GM18951 (cell line): ENCODE measurements at regions not wholly inside any gene's neighbourhood (a gene's known extent, or its start where the extent isn't known, plus 50 kb on each side); places are given as distances from the start of the nearest gene placed in this dataset.

Experiments
- POLR2A ChIP-seq: IDR thresholded peaks from 4 replicates; pipeline ENCODE4 v1.6.1; 2011; ENCODE audit warnings: mild to moderate bottlenecking; ENCODE audit not compliant: insufficient read length, insufficient read depth; ENCODE audit errors: extremely low read depth
- in situ Hi-C: fragments of 300-500 bp; cut with MboI; formaldehyde crosslinking; loops from one replicate; pipeline ENCODE4 v1.12.0; 2022; ENCODE audit warnings: low sequenced_read_pairs, mixed read lengths, inconsistent platforms; ENCODE audit not compliant: unreplicated experiment

DNA sequence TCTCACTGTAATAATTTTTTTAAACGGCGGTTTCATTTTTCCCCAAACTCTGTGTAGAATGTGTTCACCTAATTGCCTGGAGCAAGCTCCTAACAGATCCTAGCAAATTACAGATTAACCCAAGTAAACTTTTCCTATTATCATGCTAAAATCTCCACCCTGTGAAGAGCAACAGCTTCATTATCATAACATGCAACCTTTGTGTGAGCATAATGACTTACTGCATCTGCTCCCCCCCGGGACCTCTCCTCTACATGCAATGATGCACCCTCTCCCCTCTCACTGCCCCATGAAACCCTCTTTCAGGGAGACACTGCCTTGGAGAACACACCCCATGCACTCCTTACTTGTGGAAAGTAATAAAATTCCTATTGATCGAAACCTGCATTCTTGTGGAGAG is 717.0 kb upstream of the TMPRSS15 start:
- no peak for TF ChIP-seq POLR2A
- in situ Hi-C loops: no loop called here

DNA sequence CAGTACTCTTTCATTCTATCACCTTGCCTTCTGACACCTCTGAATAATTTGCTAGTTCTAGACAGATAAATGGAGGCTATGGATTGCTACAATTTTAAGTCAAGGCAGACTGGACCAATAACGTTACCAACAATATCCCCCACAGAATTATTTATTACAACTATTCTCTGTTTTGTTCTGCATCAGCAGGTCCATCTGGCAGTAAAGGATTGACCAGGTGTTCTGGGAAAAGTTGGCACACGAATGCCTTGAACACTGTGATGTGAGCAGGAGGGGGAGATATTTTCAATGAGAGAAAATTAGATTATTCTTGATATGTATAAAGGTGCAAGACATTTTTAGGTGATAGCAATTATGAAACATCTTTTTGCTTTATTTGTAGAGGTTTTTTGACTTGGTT is 718.8 kb upstream of the TMPRSS15 start:
- no peak for TF ChIP-seq POLR2A
- in situ Hi-C loops: no loop called here

- in situ Hi-C loops: no loop called here
- TF ChIP-seq POLR2A: no peak
These were observed 719.5 kb upstream of the TMPRSS15 start for GRCh38 chr21:19123053-19123452.

GRCh38 chr21:19123525-19123924 is 719.9 kb upstream of the TMPRSS15 start:
- in situ Hi-C loops: no loop called here
- TF ChIP-seq POLR2A: no peak

DNA sequence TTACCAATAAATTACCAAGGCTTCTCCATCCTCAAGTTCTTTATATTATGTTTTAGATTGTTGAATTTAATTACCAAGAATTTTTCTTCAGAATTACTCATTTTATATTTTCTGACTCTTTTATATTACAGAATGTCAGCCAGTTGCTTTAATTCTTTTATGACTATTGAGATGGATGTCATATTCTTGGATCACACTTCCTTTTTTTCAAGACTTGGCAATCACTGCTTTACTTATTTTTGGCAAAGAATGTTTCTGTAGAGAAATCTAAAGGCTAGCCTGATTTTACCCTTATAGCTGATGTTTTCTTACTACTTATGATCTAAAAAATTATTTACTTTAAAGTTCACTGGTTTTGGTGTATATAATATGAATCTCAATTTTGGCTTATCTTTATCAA is 721.1 kb upstream of the TMPRSS15 start:
- in situ Hi-C loops: no loop called here
- TF ChIP-seq POLR2A: no peak

DNA sequence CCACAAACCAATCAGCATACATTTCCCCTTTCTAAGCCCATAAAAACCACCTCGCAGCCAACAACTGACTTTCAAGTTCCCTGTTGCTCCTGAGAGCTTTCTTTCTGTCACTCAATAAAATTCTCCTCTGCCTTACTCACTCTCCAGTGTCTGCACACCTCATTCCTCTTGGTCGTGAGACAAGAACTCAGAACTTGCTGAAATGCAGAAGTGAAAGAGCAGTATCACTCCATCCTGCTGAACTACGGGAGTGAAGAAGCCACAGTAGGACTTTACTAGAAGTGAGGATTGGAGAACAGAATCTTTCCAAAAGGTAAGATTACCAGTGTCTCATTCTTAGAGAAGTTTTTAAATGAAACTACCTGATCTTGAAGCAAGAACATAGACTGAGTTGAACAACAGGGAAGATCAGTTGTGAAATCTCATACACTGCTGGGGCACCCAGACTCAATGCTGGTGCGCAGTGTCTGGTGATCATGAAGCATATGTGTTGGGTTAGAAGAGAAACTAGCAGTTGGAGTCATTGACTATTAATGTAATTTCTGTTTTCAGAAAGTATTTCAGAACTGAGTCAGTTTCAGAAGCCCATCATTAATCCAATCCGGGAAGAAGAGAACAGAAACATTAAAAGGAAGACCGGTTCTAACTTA is 726.9 kb upstream of the TMPRSS15 start:
- in situ Hi-C loops: no loop called here

DNA sequence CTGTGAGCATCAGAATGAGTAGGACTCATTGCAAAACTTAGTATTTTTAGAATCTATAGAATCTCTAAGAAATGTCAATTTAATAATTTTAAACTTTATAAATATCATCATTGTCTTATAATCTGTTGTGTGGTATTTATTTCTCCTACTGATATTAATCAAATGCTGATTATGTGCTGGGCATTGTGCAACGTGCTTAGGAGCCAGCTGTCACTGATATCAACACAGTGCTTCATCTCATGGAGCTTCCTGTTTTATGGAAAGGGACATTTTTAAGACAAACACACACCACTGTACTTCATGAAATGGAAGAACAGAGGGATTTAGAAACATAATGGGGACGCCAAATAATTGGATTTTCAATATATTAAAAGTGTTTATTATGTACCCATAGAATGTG is 737.9 kb upstream of the TMPRSS15 start:
- TF ChIP-seq POLR2A: no peak
- in situ Hi-C loops: no loop called here

More for the DNA sequence above, 726.9 kb upstream of the TMPRSS15 start:
- TF ChIP-seq POLR2A: no peak

- TF ChIP-seq POLR2A: no peak
- in situ Hi-C loops: no loop called here
These were observed 742.2 kb upstream of the TMPRSS15 start for GRCh38 chr21:19145682-19146293.

GRCh38 chr21:19148056-19148455 is 744.5 kb upstream of the TMPRSS15 start:
- in situ Hi-C loops: no loop called here
- no peak for TF ChIP-seq POLR2A

DNA sequence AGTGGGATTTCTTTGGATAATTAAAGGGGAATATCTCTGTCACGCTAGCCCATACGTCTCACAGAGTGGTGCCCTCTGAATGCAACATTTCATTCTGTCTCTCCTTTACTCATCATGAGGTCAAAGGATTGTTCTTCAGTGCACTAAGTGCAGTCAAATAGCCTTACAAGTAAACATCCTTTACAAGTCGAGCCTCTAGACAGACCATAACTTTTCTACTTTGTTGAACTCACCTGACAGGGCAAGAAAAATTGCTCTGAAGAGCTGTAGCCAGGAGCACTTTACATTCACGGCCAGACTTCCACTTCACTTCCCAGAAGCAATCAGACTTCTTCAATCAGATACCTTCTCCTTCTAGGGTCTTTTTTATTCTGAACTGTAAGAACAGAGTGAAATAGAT is 768.0 kb upstream of the TMPRSS15 start:
- TF ChIP-seq POLR2A: no peak
- in situ Hi-C loops: no loop called here

DNA sequence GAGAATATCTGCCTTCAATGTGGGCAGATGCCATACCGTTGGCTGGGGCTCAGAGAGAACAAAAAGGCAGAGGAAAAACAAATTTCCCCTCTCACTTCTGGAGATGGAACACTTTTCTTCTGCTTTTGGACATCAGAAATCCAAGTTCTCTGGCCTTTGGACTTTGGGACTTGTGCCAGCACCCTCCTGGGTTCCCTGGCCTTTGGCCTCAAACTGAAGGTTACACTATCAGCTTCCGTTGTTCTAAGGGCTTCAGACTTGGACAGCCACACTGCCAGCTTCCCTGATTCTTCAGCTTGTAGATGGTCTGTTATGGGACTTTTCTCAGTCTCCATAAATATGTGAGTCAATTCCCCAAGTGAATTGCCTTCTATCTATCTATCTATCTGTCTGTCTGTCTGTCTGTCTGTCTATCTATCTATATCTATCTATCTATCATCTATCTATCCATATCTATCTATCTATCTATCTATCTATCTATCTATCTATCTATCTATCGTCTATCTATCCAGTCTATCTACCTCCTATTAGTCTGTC is 778.1 kb upstream of the TMPRSS15 start:
- in situ Hi-C loops: no loop called here

DNA sequence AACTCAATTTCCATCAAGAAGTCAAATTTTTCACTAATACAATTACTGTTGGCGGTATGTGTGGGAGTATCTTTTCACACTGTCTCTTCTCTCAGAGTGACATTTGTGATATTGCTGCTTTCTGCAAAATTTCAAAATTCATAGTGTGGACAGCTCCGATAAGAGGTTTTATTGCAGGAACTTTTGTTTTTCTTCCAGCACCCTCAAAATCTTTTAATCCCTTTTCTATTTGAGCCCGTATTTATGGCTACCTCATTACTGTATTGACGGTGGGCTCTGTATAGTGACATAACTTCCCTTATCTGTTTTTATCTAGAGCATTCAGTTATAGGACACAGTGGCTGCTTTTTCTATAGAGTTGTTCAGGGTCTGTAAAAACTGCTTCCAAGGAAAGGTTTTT is 794.4 kb upstream of the TMPRSS15 start:
- no peak for TF ChIP-seq POLR2A
- in situ Hi-C loops: no loop called here

More for the DNA sequence above, 778.1 kb upstream of the TMPRSS15 start:
- no peak for TF ChIP-seq POLR2A

DNA sequence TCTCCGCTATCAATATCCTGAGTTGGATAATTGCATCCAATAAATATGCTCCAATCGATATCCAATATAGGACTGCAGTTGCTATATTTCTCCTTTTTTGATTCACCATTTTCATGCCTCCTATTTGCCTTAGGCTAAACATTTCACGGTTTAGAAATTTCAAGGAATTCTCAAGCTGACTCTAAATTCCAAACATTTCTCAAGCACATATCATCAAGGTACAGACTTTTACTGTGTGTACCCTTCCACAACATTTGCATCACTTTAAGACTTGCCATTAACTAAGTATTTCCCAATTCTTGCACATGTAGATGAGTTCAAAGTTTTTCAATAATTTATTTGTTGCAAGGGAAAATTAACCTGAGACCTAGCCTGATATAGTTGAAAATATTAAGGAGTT is 795.2 kb upstream of the TMPRSS15 start:
- in situ Hi-C loops: no loop called here
- TF ChIP-seq POLR2A: no peak

- in situ Hi-C loops: no loop called here
- no peak for TF ChIP-seq POLR2A
These were observed 814.6 kb upstream of the TMPRSS15 start for GRCh38 chr21:19218163-19218562.
